IMR-90 (cell line): ENCODE measurements at regions not wholly inside any gene's neighbourhood (a gene's known extent, or its start where the extent isn't known, plus 50 kb on each side); places are given as distances from the start of the nearest gene placed in this dataset.

Source experiments
- CHD1 ChIP-seq: IDR thresholded peaks from 2 replicates; pipeline ENCODE4 v1.6.1; 2012; ENCODE audit warnings: low read depth, low read length, improper control_type of control experiment
- CTCF ChIP-seq: conservative IDR thresholded peaks from 2 replicates; pipeline ENCODE4 v1.5.1; 2012; ENCODE audit warnings: mild to moderate bottlenecking, low read depth, low read length, improper control_type of control experiment
- ELK1 ChIP-seq: fragments of 150-350 bp; IDR thresholded peaks from 2 replicates; pipeline ENCODE4 v1.6.1; 2016; ENCODE audit warnings: low read depth, mild to moderate bottlenecking, low read length, moderate library complexity, borderline replicate concordance
- FOS ChIP-seq: fragments of 150-350 bp; IDR thresholded peaks from 2 replicates; pipeline ENCODE4 v1.6.1; 2016; ENCODE audit warnings: low read depth, low read length
- NFE2L2 ChIP-seq: fragments of 150-350 bp; IDR thresholded peaks from 2 replicates; pipeline ENCODE4 v1.6.1; 2016; ENCODE audit warnings: low read depth, mild to moderate bottlenecking, low read length
- POLR2A ChIP-seq: IDR thresholded peaks from 2 replicates; pipeline ENCODE4 v1.6.1; 2012; ENCODE audit warnings: mild to moderate bottlenecking, low read depth, low read length
- RCOR1 ChIP-seq: IDR thresholded peaks from 2 replicates; pipeline ENCODE4 v1.6.1; 2012; ENCODE audit warnings: mild to moderate bottlenecking, low read length, improper control_type of control experiment; ENCODE audit not compliant: insufficient replicate concordance

- TF ChIP-seq POLR2A (no peak), CHD1 (no peak), RCOR1 (no peak), CTCF (no peak), ELK1 (no peak), NFE2L2 (no peak), FOS (no peak)
Observed at GRCh38 chr3:194034346-194035336, 101.3 kb upstream of the HES1 start.
